HG02970 (cell line): ENCODE measurements at regions not wholly inside any gene's neighbourhood (a gene's known extent, or its start where the extent isn't known, plus 50 kb on each side); places are given as distances from the start of the nearest gene placed in this dataset.

ENCODE experiments used
- ATAC-seq: cut with Tn5 transposase; IDR thresholded peaks from one replicate; pipeline ENCODE4 v1.9.1; 2021; ENCODE audit warnings: mild to moderate bottlenecking, moderate library complexity, moderate number of reproducible peaks; ENCODE audit not compliant: unreplicated experiment, low FRiP score

GRCh38 chr2:7765236-7765635 lies 848.0 kb downstream of the RNF144A start:
- ATAC-seq, result no peak

GRCh38 chr2:7766088-7766722 lies 849.0 kb downstream of the RNF144A start:
- ATAC-seq, result no peak

- no peak for ATAC-seq
Measured at GRCh38 chr2:7766978-7767565, 849.9 kb downstream of the RNF144A start.

GRCh38 chr2:7767902-7768301 lies 850.7 kb downstream of the RNF144A start:
- no peak for ATAC-seq

GRCh38 chr2:7771781-7772180 lies 854.6 kb downstream of the RNF144A start:
- no peak for ATAC-seq

GRCh38 chr2:7773362-7774360 lies 856.4 kb downstream of the RNF144A start:
- ATAC-seq, result no peak

GRCh38 chr2:7774481-7774880 lies 857.3 kb downstream of the RNF144A start:
- no peak for ATAC-seq

- ATAC-seq, result no peak
Measured at GRCh38 chr2:7777668-7778067, 860.5 kb downstream of the RNF144A start.

GRCh38 chr2:7780321-7780720 lies 863.1 kb downstream of the RNF144A start:
- ATAC-seq, result no peak

- ATAC-seq, result no peak
Measured at GRCh38 chr2:7785700-7786099, 868.5 kb downstream of the RNF144A start.

GRCh38 chr2:7788736-7789135 lies 871.5 kb downstream of the RNF144A start:
- no peak for ATAC-seq

GRCh38 chr2:7792031-7792651 lies 874.9 kb downstream of the RNF144A start:
- ATAC-seq, result no peak

- ATAC-seq, result no peak
Measured at GRCh38 chr2:7795778-7796563, 878.8 kb downstream of the RNF144A start.

- ATAC-seq, result no peak
Measured at GRCh38 chr2:7800031-7800430, 881.8 kb upstream of the ID2 start.

GRCh38 chr2:7801212-7801611 lies 880.6 kb upstream of the ID2 start:
- no peak for ATAC-seq

GRCh38 chr2:7803515-7803914 lies 878.3 kb upstream of the ID2 start:
- ATAC-seq, result no peak

- ATAC-seq, result no peak
Measured at GRCh38 chr2:7809640-7810039, 872.2 kb upstream of the ID2 start.

GRCh38 chr2:7811073-7811472 lies 870.8 kb upstream of the ID2 start:
- no peak for ATAC-seq

GRCh38 chr2:7812231-7812995 lies 869.4 kb upstream of the ID2 start:
- ATAC-seq, result no peak
